ENCODE measurements at regions not wholly inside any gene's neighbourhood (a gene's known extent, or its start where the extent isn't known, plus 50 kb on each side); places are given as distances from the start of the nearest gene placed in this dataset.
A peak's percentile ranks its signal among the peaks of the same experiment; 100 is the strongest.

DNA sequence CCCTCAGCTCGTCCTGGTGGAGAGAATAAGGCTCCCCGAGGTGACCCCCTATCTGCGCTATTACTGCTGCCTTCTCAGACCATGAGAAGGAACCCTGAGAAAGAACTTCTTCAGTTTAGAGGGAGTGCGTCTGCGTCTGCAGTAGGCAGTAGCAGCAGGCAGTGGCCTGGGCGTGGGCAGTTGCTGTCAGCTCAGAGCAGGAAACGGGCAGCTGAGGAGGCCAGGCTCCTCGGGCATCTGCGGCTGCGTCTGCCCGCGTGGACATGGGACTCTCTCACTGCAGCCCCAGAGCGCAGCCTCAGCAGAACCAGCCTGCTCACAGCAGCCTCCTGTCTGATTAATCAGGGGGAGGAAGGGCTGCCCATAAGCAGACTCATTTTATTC is 49.8 kb upstream of the FCN1 start:
- DNase-seq = no peak

DNA sequence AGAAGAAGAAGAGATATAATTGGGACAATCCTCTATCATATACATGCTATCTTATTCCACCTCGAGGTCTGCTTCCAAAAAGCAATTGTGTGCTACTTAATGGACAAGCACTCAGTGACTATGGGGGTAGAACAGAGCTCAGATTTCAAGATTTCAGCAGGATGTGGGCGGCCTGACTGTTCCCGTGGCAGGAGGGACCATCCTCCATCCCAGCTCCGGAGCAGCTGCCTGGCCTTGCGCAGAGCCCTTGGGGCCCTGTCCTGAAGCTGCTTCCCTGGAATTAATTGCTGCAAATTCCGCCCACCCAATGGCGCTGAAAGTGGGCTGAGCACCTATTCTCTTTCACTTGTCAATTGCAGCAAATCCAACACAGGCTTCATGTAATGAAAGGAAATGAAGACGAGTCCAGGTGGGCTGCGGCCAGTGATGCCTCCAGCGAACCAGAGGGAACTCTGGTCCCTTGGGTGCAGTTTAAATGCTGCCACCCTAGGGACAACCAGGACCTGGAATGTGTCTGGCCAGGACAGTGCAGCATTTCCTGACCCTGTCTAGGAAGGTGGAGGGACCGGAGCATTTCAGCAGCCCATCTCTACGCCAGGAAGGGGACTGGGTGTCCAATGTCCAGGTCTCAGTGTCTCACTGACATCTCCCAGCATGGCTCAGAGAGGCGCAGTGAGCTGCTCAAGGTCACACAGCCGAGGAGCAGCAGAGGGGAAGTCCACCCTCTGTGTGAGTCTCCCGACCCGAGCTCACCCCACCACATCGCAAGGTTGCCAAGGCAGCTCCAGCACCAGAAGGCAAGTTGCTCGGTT is 50.5 kb upstream of the FCN1 start:
- no peak for DNase-seq

- DNase-seq = no peak
Observed at GRCh38 chr9:134968823-134969090, 51.0 kb upstream of the FCN1 start.

DNA sequence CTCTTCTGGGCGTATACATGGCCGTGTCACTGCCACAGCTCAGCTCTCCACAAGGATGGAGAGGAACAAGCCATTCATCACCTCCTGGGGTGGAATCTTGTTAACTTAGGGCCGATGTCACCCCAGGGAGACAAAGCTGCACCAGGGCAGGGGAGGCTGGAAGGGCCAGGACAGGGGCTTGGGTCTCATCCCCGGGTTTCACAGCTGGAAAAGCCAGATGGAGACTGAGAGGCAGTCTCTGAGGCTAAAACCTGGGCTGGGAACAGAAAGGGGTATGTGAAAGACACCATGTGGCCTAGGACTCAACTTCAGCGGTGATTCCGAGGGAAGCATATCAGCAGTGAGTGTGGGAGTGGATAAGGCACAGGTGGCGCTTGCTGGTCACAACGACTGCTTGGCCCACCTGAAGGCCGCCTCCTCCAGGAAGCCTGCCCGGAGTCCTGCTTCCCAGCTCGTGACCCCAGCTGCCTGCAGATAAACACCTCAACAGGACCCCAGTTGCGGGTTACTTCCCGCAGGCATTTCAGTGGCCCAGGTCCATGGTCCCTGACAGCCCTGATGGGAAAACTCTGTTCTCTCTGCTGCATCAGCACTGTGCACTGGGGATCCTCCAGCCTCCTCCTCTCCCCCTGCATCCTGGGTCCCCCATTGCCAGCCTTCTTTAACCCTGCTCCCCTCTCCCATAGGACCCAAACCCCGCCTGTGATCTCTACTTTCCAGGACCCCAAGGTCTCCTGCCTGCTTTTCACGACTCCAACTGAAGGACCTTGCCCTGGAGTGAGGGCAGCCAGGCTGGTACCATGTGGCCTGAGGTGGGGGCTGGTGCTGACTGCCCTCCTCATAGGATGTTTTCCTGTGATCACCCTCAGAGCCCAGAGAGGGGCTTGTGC is 51.7 kb upstream of the FCN1 start:
- DNase-seq = no peak

DNA sequence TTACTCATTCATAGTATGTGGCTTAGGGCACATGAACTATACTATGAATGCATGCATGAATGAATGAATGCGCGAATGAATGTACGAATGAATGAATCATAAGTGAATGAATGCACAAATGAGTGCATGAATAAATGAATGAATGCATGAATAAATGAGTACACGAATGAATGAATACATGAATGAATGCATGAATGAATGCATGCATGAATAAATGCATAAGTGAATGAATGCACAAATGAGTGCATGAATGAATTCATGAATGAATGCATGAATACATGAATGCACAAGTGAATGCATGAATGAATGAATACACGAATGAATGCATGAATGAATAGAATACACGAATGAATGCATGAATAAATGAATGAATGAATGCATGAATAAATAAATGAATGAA is 52.5 kb upstream of the FCN1 start:
- DNase-seq = no peak

GRCh38 chr9:134970719-134971118 is 53.0 kb upstream of the FCN1 start:
- no peak for DNase-seq

DNA sequence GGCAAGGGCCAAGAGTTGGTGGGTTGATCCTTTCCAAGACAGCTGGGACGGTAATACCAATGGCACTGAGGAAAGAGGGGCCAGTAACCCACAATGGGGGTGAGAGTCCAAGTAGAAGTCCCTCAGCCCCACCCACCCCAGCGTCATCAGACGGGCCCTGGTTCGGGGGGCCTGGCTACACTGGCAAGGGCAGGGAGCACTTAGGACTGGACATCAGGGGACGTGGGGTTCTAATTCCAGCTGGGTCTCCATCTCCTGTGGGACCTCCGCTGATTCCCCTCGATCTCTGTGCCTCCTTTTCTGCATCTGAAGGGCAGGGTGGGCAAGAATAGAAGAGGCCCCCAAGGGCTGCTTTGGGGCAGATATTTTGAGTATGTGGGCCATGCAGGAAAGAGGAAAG is 53.5 kb upstream of the FCN1 start:
- no peak for DNase-seq

DNA sequence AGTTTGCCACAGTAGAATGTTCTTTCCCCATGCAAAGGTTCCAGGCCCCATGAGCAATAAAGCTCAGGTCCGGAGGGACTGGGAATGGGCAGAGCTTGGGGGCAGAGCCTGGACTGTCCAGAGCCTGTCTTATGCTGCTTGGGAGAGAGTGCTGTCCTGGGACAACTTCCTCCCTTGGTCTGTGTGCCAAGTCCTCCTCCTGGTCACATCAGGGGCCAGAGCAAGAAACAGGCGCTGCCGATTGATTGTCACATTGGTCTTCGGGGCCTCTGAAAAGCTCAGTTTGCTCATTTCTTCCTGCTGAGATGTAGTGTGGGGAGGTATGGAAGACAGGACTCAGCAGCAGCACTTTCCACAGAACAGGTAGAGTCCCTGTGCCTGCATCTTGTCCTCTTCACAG is 54.0 kb upstream of the FCN1 start:
- no peak for DNase-seq

DNA sequence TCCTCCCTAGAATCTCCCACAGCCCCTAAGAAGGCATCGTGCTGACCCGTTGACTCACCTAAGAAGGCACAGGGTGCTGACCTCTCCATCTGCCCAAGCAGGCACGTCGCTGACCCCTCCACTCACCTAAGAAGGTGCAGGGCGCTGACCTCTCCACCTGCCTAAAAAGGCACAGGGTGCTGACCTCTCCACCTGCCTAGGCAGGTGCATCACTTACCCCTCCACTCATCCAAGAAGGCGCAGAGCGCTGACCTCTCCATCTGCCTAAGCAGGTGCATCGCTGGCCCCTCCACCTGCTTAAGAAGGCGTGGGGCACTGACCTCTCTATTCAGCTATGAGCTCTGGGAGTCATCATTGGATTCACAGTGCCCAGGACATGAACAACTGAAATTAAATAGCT is 54.4 kb upstream of the FCN1 start:
- DNase-seq = no peak

- no peak for DNase-seq
Observed at GRCh38 chr9:134975253-134975652, 57.5 kb upstream of the FCN1 start.

DNA sequence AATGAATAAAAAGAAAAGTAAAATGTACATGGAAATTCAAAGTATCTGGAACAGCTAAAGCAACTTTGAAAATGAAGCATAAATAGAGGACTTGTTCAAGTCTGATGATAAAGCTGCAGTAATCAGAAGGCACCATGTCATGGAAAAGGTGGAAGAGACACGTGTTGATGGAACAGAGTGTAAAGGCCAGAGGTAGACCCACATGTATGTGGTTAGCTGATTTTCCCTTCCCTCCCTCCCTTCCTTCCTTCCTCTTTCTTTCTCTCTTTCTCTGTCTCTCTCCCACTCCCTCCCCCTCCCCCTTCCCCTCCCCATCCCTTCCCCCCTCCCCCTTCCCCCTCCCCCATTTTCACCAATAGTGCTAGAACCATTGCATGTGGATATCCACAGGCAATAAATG is 58.7 kb upstream of the FCN1 start:
- no peak for DNase-seq

DNA sequence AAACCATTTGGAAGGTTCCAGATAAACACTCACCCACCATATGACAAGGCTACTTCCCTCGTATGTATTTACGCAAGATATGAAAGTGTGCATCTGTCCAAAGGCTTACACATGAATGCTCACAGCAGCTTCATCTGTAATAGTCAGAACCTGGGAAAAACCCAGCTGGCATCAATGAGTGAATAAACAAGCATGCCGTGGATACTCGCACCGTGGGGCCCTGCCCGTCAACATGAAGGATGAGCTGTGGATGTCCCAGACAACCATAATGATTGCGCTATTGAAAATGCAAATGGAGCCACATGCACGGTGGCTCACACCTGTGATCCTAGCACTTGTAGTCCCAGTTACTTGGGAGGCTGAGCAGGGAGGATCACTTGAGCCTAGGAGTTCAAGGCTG is 60.6 kb upstream of the FCN1 start:
- DNase-seq = no peak

DNA sequence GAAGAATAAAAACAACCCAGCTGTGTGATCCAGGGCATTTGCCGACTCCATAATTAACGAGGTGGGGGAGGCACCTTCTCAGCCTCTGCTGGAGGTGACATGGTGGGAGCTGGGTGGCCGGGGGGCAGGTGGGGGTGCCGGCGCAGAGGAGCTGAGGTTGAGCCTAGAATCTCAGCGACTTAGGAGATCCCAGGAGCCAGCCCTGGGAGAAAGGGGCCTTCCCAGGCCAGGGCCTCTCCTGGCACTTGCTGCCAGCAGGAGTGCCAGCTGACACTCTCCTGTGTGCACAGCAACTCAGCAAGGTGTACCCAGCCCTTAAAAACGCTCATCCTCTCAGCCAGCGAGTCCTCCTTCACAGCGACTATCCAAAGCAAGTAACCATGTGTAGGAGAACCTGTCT is 62.8 kb upstream of the FCN1 start:
- DNase-seq = no peak

DNA sequence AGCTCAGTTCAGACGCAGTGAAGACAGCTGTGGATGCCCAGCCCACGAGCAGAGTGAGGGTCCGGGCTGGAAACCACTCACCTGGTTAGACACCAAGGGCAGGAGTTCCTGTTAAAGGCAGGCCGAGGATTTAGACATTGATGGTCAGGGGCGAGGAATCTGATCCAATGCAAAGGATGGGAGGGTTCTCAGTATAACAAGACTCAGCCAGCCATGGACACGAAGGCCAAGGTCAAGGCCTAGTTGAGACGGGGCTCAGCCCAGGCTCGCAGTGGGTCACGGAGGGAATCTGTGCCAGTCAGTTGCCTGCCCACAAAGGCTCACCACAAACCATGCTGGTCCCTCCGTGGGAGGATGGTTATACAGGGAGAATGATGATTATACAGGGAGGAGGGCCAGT is 63.3 kb upstream of the FCN1 start:
- no peak for DNase-seq

DNA sequence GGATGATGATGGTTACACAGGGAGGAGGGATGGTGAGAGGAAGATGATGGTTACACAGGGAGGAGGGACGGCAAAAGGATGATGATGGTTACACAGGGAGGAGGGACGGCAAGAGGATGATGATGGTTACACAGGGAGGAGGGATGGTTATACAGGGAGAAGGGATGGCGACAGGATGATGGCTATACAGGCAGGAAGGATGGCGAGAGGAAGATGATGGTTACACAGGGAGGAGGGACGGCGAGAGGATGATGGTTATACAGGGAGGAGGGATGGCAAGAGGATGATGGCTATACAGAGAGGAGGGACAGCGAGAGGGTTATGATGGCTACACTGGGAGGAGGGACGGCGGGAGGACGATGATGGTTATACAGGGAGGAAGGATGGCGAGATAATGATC is 64.1 kb upstream of the FCN1 start:
- DNase-seq = no peak

DNA sequence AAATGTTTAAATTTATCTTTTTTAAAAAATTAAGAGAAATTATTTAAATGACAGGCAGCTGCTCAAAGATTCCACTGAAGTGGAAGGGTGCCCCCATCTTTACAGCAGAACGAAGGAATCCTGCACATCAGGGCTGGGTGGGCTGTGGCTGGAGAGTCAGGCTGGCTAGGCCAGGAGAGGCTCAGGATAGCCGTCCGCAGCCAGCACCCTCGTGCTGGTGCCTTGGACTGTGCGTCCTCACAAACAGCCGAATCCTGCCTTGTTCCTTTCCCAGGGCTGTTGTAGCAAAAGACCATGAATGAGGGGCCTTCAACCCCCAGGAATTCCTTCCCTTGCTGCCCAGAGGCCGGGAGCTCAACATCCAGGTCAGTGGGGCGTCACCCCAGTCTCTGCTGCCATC is 64.6 kb upstream of the FCN1 start:
- no peak for DNase-seq

GRCh38 chr9:134983074-134983473 is 65.4 kb upstream of the FCN1 start:
- DNase-seq = peak in 1 of 2 experiments; percentile 3

GRCh38 chr9:134983506-134984371 is 66.0 kb upstream of the FCN1 start:
- no peak for DNase-seq

GRCh38 chr9:134984372-134985265 is 66.9 kb upstream of the FCN1 start:
- no peak for DNase-seq

DNA sequence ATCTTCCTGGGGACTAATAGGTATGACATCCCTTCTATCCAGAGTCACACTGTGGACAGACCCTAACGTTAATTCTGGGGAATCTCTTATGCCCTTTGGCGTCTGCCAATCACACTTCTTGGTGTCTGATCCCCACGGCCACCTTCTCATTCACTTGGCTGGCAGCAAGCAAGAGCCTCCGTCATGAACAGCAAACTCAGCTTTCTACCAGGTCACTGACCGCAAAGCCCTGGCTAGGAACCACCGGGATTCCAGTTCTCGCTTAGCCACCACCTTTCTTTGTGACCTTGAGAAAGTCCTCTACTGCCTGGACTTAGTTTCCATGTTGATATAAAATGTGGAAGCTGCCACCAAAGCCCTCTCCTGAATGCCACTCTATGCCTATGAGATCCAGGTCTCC is 67.7 kb upstream of the FCN1 start:
- no peak for DNase-seq

DNA sequence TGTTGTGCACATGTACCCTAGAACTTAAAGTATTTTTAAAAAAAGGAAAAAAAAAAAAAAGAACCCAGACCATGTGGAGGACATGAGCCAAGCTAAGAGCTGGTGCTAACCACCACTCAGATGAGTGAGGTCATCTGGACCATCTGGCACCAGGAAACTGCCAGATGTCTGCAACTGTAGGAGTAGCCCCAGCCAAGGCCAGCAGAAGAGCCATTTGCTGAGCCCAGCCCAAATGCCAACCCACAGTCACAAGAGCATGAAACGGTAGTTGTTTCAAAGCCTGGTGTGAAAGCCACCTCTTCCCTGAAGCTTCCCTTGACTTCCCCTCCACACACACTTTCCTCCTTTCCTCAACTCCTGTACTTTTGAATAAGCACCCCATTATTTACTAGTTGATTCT is 69.2 kb upstream of the FCN1 start:
- DNase-seq = no peak

DNA sequence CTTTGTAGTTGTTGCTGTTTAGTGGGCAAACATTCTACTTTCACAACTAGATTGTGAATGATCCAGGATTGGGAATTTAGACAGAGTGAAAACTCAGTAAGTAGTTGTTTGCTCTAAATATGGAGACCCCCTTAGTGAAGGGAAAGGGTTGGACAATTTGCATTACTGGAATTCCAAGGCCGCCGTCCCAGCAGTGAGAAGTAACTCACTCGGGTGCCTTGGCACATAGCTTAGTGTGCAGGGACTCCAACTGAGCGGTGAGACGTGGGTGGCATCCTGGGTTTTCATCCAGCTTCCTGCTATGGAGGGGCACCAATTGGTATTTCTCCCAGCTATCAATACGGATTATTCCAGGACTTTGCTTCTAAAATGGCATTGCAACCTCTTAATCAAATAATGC is 69.7 kb upstream of the FCN1 start:
- DNase-seq = no peak

All from activated CD4-positive, alpha-beta T cell treated with anti-CD3 and anti-CD28 coated beads, Interleukin-2, amount 50 U/mL, for 48 hours (primary cell).